ENCODE measurements at regions not wholly inside any gene's neighbourhood (a gene's known extent, or its start where the extent isn't known, plus 50 kb on each side); places are given as distances from the start of the nearest gene placed in this dataset.

DNA sequence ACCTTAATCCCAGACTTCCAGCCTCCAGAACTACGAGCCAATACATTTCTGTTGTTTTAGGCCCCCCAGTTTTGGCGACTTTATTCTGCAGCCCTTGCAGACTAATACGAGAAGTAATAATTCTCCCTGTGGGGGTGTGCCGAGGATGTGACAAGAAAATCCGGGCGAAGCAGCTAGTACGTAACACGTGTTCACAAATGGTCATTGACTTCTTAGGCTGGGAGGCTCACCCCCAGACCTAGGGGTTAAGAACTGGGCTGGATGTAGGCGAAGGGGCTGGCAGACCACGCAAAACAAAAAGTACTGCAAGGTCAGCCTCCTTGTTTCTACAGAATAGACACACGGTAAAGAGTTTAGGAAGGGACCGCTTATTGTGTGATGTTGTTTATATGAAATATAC, 69.8 kb upstream of the ESRRB start:
- no peak for DNase-seq (ENCODE audit: low spot score)

GRCh38 chr14:76307786-76308780, 67.9 kb upstream of the ESRRB start:
- DNase-seq (ENCODE audit: low spot score): no peak

- DNase-seq (ENCODE audit: low spot score): no peak
Observed at GRCh38 chr14:76309572-76310162, 66.3 kb upstream of the ESRRB start.

- no peak for DNase-seq (ENCODE audit: low spot score)
Observed at GRCh38 chr14:76311079-76311758, 64.7 kb upstream of the ESRRB start.

- DNase-seq (ENCODE audit: low spot score): no peak
Observed at GRCh38 chr14:76312821-76313220, 63.1 kb upstream of the ESRRB start.

GRCh38 chr14:76313303-76313702, 62.6 kb upstream of the ESRRB start:
- no peak for DNase-seq (ENCODE audit: low spot score)

DNA sequence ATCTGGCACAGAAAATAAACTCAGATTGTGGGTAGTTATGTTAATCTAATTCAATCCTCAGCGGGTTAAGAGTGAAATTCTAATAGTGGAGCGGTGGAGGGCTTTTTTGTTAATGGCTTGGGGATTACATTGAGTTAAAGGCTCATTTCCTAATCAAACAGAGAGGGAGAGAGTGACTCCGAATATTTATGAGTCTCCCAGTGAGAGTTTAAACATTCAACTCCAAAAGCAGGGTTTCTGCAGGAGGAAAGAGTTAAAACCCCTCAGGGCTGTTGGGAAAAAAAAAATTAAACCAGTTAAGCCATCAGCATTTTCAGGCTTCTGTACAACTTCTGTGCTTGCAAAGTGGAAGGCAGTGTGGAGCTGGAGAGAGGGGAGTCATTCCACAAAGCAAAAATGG, 62.1 kb upstream of the ESRRB start:
- DNase-seq (ENCODE audit: low spot score): no peak

- no peak for DNase-seq (ENCODE audit: low spot score)
Observed at GRCh38 chr14:76314521-76315034, 61.4 kb upstream of the ESRRB start.

- DNase-seq (ENCODE audit: low spot score): no peak
Observed at GRCh38 chr14:76320486-76320885, 55.5 kb upstream of the ESRRB start.

DNA sequence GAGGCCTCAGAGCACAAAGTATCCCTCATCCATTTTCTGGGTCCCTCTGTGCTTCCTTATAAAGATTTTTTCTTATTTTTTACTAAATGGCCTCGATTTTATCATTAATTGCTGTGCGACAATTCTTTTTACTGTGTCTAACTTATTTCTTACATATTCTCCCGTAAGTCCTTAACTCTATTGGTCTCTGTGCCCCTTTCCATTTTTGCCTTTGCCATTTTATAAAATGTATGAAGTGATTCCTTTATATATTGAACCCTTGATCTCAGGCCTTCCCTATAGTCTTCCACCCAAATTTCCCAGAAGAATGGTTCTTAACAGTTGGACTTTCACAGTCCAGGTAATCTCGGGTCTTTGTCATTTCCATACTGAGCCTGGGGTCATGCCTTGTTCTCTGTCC, 55.0 kb upstream of the ESRRB start:
- no peak for DNase-seq (ENCODE audit: low spot score)

DNA sequence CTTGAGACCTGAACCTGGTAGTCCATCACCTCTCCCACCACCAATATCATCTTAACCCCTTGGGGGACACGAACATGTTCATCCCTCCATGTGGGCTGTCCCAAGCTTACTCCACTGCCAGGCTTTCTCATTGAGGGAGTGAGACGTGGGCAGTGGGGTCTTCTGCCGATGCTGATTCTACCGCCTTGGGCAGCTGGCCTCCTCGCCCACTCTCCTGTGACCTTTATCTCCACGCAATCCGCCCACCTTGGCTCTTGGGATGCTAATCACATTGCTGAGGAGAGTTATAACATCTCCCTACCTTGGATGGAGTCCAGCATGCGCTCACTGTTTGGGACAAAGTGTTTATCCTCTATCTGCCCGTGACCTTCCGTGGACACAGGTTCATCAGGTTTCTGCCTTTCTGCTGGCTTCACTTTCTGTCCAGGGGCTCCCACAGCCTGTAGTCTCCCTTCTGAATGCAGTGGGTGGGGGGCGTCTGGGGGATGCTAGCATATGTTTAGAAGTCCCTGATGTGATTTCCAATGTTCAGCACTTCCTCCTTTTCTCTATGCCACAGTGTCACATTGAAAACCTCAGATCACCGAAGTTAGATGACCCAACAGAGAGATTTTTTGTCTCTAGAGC, 53.2 kb upstream of the ESRRB start:
- DNase-seq (ENCODE audit: low spot score): no peak

DNA sequence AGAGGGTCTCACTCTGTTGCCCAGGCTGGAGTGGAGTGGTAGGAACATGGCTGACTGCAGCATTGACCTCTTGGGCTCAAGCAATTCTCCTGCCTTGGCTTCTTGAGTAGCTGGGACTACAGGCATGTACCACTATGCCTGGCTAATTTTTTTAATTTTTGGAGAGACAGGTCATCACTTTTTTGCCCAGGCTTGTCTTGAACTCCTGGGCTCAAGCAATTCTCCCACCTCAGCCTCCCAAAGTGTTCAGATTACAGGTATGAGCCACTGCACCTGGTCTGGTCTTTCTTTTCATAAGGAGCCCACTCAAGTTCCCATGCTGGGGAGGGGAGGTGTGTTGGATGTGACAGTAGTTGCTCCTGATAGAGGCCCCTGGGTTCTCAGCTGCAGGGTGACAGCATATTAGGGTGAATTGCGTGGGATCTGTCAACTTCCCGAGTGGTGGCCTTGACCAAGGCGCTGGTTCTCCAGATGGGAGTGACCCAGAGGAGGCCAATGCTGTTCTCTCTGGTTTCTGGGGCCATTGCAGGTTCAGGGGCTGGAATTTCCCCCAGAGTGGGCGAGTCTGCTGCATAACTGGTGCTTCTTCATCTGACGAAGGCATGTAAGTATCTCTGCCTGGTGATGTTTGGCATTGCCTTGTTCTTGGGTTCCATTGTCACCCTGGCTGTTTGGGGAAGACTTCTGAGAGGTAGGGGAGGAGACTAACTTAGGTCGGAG, 52.4 kb upstream of the ESRRB start:
- DNase-seq (ENCODE audit: low spot score): no peak

DNA sequence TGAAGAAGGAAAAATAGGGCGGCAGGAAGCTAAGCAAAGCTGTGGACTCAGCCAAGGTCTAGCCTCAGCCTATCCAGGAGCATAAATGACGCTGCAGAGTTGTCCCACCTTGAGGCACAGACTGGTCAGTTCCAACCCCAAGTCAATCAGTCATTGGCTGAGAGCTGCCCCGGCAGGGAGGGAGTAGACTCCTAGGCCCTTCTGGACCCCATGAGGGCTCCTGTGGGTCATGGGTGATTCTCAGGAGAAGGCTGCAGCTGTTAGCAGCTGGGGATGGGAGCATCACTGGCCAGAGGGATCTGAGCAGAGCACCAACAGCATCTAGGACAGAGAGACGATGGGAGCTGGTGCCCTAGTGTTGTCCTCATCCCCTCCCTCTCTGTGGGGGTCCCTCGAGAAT, 51.8 kb upstream of the ESRRB start:
- no peak for DNase-seq (ENCODE audit: low spot score)
